Neural progenitor cell (in vitro differentiated cells): ENCODE measurements at regions not wholly inside any gene's neighbourhood (a gene's known extent, or its start where the extent isn't known, plus 50 kb on each side); places are given as distances from the start of the nearest gene placed in this dataset.

Experiments used
- DNase-seq: peaks from one replicate; pipeline ENCODE4 v3.0.0-alpha.2; 2016; ENCODE audit warnings: low spot score
- H2AFZ ChIP-seq: fragments of 200-600 bp; sonication (generic); replicated peaks from 2 replicates; pipeline ENCODE4 v1.6.1; 2016; ENCODE audit warnings: antibody characterized with exemption
- H3F3A ChIP-seq: fragments of 200-600 bp; sonication (generic); 2 replicates; pipeline ENCODE4 v1.6.1; 2016; ENCODE audit warnings: antibody characterized with exemption, low read depth
- H3K27ac ChIP-seq: fragments of 200-600 bp; sonication (generic); 2 replicates; pipeline ENCODE4 v1.5.1; 2016; ENCODE audit warnings: mild to moderate bottlenecking
- H3K27me3 ChIP-seq: fragments of 200-600 bp; sonication (generic); 2 replicates; pipeline ENCODE4 v1.6.1; 2016; ENCODE audit warnings: mild to moderate bottlenecking, moderate library complexity
- H3K36me3 ChIP-seq: fragments of 200-600 bp; sonication (generic); 2 replicates; pipeline ENCODE4 v1.5.1; 2016
- H3K4me1 ChIP-seq: fragments of 200-600 bp; sonication (generic); 2 replicates; pipeline ENCODE4 v1.6.1; 2016; ENCODE audit warnings: mixed run types
- H3K4me2 ChIP-seq: fragments of 200-600 bp; sonication (generic); 2 replicates; pipeline ENCODE4 v1.6.1; 2016
- H3K4me3 ChIP-seq: fragments of 200-600 bp; sonication (generic); 2 replicates; pipeline ENCODE4 v1.5.1; 2016
- H3K79me2 ChIP-seq: fragments of 200-600 bp; sonication (generic); 2 replicates; pipeline ENCODE4 v1.6.1; 2016; ENCODE audit warnings: low read depth
- H3K9ac ChIP-seq: fragments of 200-600 bp; sonication (generic); 2 replicates; pipeline ENCODE4 v1.6.1; 2016
- H3K9me3 ChIP-seq: fragments of 200-600 bp; sonication (generic); 2 replicates; pipeline ENCODE4 v1.5.1; 2016; ENCODE audit warnings: low read depth
- H4K20me1 ChIP-seq: fragments of 200-600 bp; sonication (generic); 2 replicates; pipeline ENCODE4 v1.6.1; 2016; ENCODE audit warnings: low read depth
- H3K27ac Mint-ChIP-seq: 3 replicates; pipeline ENCODE4 v1.8.0; 2021; ENCODE audit warnings: mixed read lengths
- H3K27me3 Mint-ChIP-seq: 2 replicates; pipeline ENCODE4 v1.8.0; 2022; ENCODE audit warnings: low read depth, mild to moderate bottlenecking, inconsistent platforms, moderate library complexity, mixed read lengths; ENCODE audit not compliant: insufficient read depth
- H3K36me3 Mint-ChIP-seq: 3 replicates; pipeline ENCODE4 v1.8.0; 2021; ENCODE audit warnings: mixed read lengths
- H3K4me1 Mint-ChIP-seq: 3 replicates; pipeline ENCODE4 v1.8.0; 2021; ENCODE audit warnings: mixed read lengths
- H3K4me3 Mint-ChIP-seq: 3 replicates; pipeline ENCODE4 v1.8.0; 2021; ENCODE audit warnings: mild to moderate bottlenecking, moderate library complexity, mixed read lengths
- H3K9me3 Mint-ChIP-seq: 3 replicates; pipeline ENCODE4 v1.8.0; 2020; ENCODE audit warnings: mixed read lengths
- CTCF ChIP-seq: fragments of 200-600 bp; sonication (generic); IDR thresholded peaks from 2 replicates; pipeline ENCODE4 v1.5.1; 2017; ENCODE audit warnings: antibody characterized with exemption, mild to moderate bottlenecking
- EZH2 ChIP-seq: fragments of 200-600 bp; sonication (generic); IDR thresholded peaks from 2 replicates; pipeline ENCODE4 v1.6.1; 2017; ENCODE audit warnings: antibody characterized with exemption, mild to moderate bottlenecking, moderate library complexity
- EZH2phosphoT487 ChIP-seq: fragments of 200-600 bp; sonication (generic); IDR thresholded peaks from 2 replicates; pipeline ENCODE4 v1.6.1; 2017; ENCODE audit warnings: antibody characterized with exemption

DNA sequence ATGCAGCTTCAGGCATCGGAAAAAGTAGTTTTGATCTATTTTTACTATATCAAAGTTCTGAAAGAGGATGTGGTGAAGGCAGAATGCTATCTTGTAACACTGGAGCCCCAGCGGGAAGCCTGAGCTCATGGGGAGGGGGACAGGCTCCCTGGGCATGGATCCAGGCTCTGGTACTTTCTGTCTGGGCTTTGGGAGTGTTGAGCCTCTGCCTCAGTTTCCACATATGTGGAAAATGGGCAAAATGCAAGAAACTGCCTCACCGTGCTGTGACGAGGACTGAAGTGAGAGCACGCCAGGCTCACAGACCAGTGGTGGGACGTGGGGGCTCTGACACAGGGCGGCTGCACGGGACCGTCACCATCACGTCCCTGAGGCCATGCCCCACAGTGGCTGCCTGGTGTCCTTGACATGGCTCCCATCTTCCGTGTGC, 182.9 kb upstream of the SHH start:
- Histone ChIP-seq H3K4me3 (no peak overlapping the region), H3F3A (no peaks in the 10 kb centered on the region), H4K20me1 (no peaks in the 10 kb centered on the region), H3K27ac (no peak overlapping the region), H3K79me2 (no peaks in the 10 kb centered on the region), H3K36me3 (no peaks in the 10 kb centered on the region), H3K9ac (no peak overlapping the region), H3K9me3 (no peaks in the 10 kb centered on the region), H3K4me1 (no peaks in the 10 kb centered on the region), H3K27me3 (no peaks in the 10 kb centered on the region), H3K4me2 (no peak overlapping the region), H2AFZ (no peak overlapping the region)
- Mint-ChIP-seq H3K36me3 (no peaks in the 10 kb centered on the region), H3K9me3 (no peaks in the 10 kb centered on the region), H3K27ac (no peak overlapping the region), H3K4me3 (no peak overlapping the region), H3K27me3 (peaks cover 4% of the 10 kb centered on the region), H3K4me1 (no peaks in the 10 kb centered on the region)
- TF ChIP-seq EZH2phosphoT487, result no peak
- no peak for TF ChIP-seq EZH2
- TF ChIP-seq CTCF, result no peak
- no peak for DNase-seq

DNA sequence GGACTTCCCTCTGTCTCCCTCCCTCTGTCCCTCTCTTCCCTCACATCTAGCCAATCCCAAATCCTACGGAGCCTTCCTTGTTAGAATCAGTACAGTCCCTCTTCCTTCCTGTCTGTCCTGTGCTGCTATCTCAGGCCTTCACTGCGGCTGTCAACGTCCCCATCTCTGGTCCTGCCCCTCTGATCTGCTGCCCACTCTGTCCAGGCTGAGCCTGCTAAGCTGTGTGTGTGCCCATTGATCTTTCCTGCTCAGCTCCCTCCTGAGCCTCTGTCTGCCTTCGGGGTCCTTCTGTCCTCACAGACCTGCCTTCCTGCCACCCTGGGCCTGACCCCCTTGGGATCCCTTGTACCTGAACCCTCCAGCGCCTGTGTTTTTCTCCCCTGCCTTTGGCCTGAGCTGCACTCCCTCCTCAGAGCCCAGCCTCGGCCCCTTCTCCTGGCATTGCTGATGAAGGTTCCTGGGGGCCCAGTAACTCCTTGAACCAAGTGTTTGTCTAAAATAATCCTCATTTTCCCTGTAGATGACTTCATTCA, 182.1 kb upstream of the SHH start:
- Mint-ChIP-seq H3K36me3 (no peaks in the 10 kb centered on the region), H3K9me3 (peaks cover 5% of the 10 kb centered on the region), H3K27me3 (peaks cover 9% of the 10 kb centered on the region), H3K4me1 (peaks cover 2% of the 10 kb centered on the region), H3K27ac (no peak overlapping the region), H3K4me3 (no peak overlapping the region)
- no peaks in the 10 kb centered on the region for H3K9me3 ChIP-seq
- DNase-seq, result no peak
- H3K27ac ChIP-seq, result no peak overlapping the region
- no peak overlapping the region for H3K4me2 ChIP-seq
- H3K4me1 ChIP-seq, result no peaks in the 10 kb centered on the region
- H3K79me2 ChIP-seq, result no peaks in the 10 kb centered on the region
- no peak overlapping the region for H2AFZ ChIP-seq
- TF ChIP-seq CTCF (no peak), EZH2 (no peak), EZH2phosphoT487 (no peak)
- H3K36me3 ChIP-seq, result no peaks in the 10 kb centered on the region
- H4K20me1 ChIP-seq, result no peaks in the 10 kb centered on the region
- no peak overlapping the region for H3K9ac ChIP-seq
- H3K27me3 ChIP-seq, result no peaks in the 10 kb centered on the region
- no peaks in the 10 kb centered on the region for H3F3A ChIP-seq
- H3K4me3 ChIP-seq, result no peak overlapping the region

DNA sequence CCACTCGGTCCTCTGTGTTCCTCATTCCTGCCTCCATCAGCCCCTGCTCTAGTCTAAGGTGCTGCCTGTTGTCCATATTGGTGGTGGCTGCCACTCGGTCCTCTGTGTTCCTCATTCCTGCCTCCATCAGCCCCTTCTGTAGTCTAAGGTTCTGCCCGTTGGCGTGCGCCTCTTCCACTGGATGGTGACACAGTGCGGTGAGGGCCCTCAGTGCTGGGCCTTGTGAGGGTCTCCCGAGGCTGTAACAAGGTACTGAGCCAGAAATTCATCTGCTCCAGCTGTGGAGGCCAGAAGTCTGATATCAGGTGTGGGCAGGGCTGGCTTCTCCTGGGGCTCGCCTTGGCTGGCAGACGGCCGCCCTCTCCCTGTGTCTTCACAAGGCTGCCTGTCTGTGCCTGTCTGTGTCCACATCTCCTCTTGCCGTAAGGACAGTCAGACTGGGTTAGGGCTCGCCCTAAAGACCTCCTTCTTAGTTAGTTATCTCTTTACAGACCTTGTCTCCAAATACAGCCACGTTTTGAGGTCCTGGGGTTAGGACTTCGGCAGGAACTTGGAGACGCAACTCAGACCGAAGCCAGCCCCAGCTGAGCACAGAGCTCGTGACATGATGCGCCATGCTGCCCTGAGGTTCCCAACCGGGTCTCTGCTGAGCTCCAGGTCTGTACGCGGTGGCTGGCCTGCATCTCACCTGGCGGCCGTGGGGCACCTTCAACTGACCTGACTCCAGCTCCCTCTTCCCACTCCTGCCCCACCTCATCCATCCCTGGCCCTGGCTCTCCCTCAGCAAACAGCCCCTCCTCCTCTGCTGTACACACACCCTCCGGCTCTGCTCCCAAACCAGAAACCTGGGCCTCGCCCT, 181.4 kb upstream of the SHH start:
- no peak overlapping the region for H3K27ac Mint-ChIP-seq

More for the DNA sequence above, 181.4 kb upstream of the SHH start:
- H3K79me2 ChIP-seq, result no peaks in the 10 kb centered on the region
- H2AFZ ChIP-seq, result no peak overlapping the region
- Mint-ChIP-seq H3K27me3 (peaks cover 11% of the 10 kb centered on the region), H3K4me3 (no peak overlapping the region), H3K4me1 (peaks cover 7% of the 10 kb centered on the region), H3K36me3 (no peaks in the 10 kb centered on the region), H3K9me3 (peaks cover 6% of the 10 kb centered on the region)
- H3K27ac ChIP-seq, result no peak overlapping the region
- H3K9ac ChIP-seq, result no peak overlapping the region
- H3K36me3 ChIP-seq, result no peaks in the 10 kb centered on the region
- no peak overlapping the region for H3K4me3 ChIP-seq
- no peaks in the 10 kb centered on the region for H3K9me3 ChIP-seq
- no peak overlapping the region for H3K4me2 ChIP-seq
- DNase-seq, result no peak
- H3K4me1 ChIP-seq, result no peaks in the 10 kb centered on the region
- H4K20me1 ChIP-seq, result no peaks in the 10 kb centered on the region
- no peaks in the 10 kb centered on the region for H3F3A ChIP-seq
- TF ChIP-seq CTCF (no peak), EZH2phosphoT487 (no peak), EZH2 (no peak)
- no peaks in the 10 kb centered on the region for H3K27me3 ChIP-seq
